NCI-H345 (cell line): ENCODE measurements at regions not wholly inside any gene's neighbourhood (a gene's known extent, or its start where the extent isn't known, plus 50 kb on each side); places are given as distances from the start of the nearest gene placed in this dataset.

Source experiments
- DNase-seq: peaks from one replicate; lab custom pipeline; 2025; lab: John Stamatoyannopoulos, UW

GRCh38 chr2:14270036-14270582 is 362.4 kb upstream of the LRATD1 start:
- DNase-seq: no peak

- DNase-seq: no peak
Observed at GRCh38 chr2:14272396-14273075, 360.0 kb upstream of the LRATD1 start.

GRCh38 chr2:14273650-14274049 is 358.9 kb upstream of the LRATD1 start:
- no peak for DNase-seq

GRCh38 chr2:14284244-14284643 is 348.3 kb upstream of the LRATD1 start:
- DNase-seq: no peak

GRCh38 chr2:14285812-14286211 is 346.7 kb upstream of the LRATD1 start:
- peak; percentile 12 for DNase-seq

- DNase-seq: peak; percentile 95
Observed at GRCh38 chr2:14288016-14288415, 344.5 kb upstream of the LRATD1 start.

GRCh38 chr2:14292964-14293363 is 339.6 kb upstream of the LRATD1 start:
- DNase-seq: no peak

- DNase-seq: no peak
Observed at GRCh38 chr2:14297340-14297739, 335.2 kb upstream of the LRATD1 start.

GRCh38 chr2:14297906-14298305 is 334.6 kb upstream of the LRATD1 start:
- DNase-seq: no peak

- DNase-seq: no peak
Observed at GRCh38 chr2:14301331-14301730, 331.2 kb upstream of the LRATD1 start.

GRCh38 chr2:14303366-14304115 is 329.0 kb upstream of the LRATD1 start:
- no peak for DNase-seq

- no peak for DNase-seq
Observed at GRCh38 chr2:14304326-14304725, 328.2 kb upstream of the LRATD1 start.

- no peak for DNase-seq
Observed at GRCh38 chr2:14306268-14306861, 326.2 kb upstream of the LRATD1 start.

GRCh38 chr2:14313341-14313740 is 319.2 kb upstream of the LRATD1 start:
- DNase-seq: no peak

- no peak for DNase-seq
Observed at GRCh38 chr2:14316594-14316993, 315.9 kb upstream of the LRATD1 start.

- DNase-seq: no peak
Observed at GRCh38 chr2:14321357-14321756, 311.2 kb upstream of the LRATD1 start.

GRCh38 chr2:14322306-14322705 is 310.2 kb upstream of the LRATD1 start:
- no peak for DNase-seq

- DNase-seq: no peak
Observed at GRCh38 chr2:14324308-14324707, 308.2 kb upstream of the LRATD1 start.

GRCh38 chr2:14330884-14331283 is 301.6 kb upstream of the LRATD1 start:
- no peak for DNase-seq

GRCh38 chr2:14336759-14337382 is 295.6 kb upstream of the LRATD1 start:
- no peak for DNase-seq

- DNase-seq: no peak
Observed at GRCh38 chr2:14340703-14341102, 291.8 kb upstream of the LRATD1 start.

GRCh38 chr2:14342313-14342712 is 290.2 kb upstream of the LRATD1 start:
- no peak for DNase-seq

- DNase-seq: no peak
Observed at GRCh38 chr2:14344355-14344754, 288.2 kb upstream of the LRATD1 start.
